Tibial artery (tissue), 4 donors: ENCODE measurements at regions not wholly inside any gene's neighbourhood (a gene's known extent, or its start where the extent isn't known, plus 50 kb on each side); places are given as distances from the start of the nearest gene placed in this dataset.

Experiments
- DNase-seq, 2 donors: peaks; one replicate each; pipeline ENCODE4 v3.0.0-alpha.2; 2019
- H3K27ac ChIP-seq, 2 donors: fragments of 200-600 bp; sonication (generic) in 1 of 2; 1 replicate in 1 of 2; 2 replicates in 1 of 2; pipeline ENCODE4 v1.5.1; 2018 to 2019; ENCODE audit warnings: mild to moderate bottlenecking in 1 of 2
- H3K27me3 ChIP-seq, 2 donors: fragments of 200-600 bp; sonication (generic) in 1 of 2; one replicate each; pipeline versions ENCODE4 v1.5.1 to v1.6.0; 2016 to 2019
- H3K36me3 ChIP-seq, 3 donors: fragments of 200-600 bp; sonication (generic) in 2 of 3; one replicate each; pipeline ENCODE4 v1.5.1; 2016 to 2019; ENCODE audit warnings: mild to moderate bottlenecking in 2 of 3
- H3K4me1 ChIP-seq, 4 donors: fragments of 200-600 bp; sonication (generic) in 2 of 4; 1 replicate in 3 of 4; 2 replicates in 1 of 4; pipeline ENCODE4 v1.5.1; 2016 to 2019
- H3K4me3 ChIP-seq, 2 donors: fragments of 200-600 bp; sonication (generic) in 1 of 2; 1 replicate in 1 of 2; 2 replicates in 1 of 2; pipeline ENCODE4 v1.5.1; 2018 to 2019; ENCODE audit warnings: mild to moderate bottlenecking in 2 of 2
- H3K9me3 ChIP-seq, 3 donors: fragments of 200-600 bp; sonication (generic) in 1 of 3; one replicate each; pipeline ENCODE4 v1.5.1; 2016 to 2019
- intact Hi-C: fragments of 100-400 bp; cut with DNase I; formaldehyde crosslinking; loops from one replicate; pipeline ENCODE4 v1.15.0; 2023; ENCODE audit warnings: low total_unique reads
- TF ChIP-seq, protein P1 (sequence below), 2 experiments: fragments of 200-600 bp in 1 of 2; fragments of 450-650 bp in 1 of 2; IDR thresholded peaks; one replicate each; pipeline ENCODE4 v1.5.1; 2017 to 2019; ENCODE audit warnings: antibody characterized with exemption in 2 of 2, mild to moderate bottlenecking in 1 of 2, moderate library complexity in 1 of 2

DNA sequence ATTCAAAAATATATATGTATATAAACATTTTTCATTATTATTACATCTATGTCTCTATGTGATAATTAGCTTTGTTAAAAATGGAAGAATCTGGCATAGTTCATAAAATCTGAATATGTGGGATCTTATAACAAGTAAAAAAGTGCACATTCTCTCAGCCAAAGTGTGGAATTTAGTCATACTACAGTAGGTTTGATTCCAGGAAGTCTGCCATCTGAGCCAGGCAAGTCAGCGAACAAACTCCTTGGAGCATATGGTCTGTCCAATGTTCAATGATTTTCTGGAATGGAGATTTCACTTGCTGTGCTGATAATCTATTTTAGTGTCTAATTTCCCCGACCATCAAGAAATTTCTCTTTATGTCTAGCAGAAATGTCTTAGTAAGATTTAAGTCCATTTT, 1033.2 kb upstream of the NXPH2 start:
- Histone ChIP-seq H3K27ac (no peak overlapping the region), H3K9me3 (no peaks in the 10 kb centered on the region), H3K4me1 (no peaks in the 10 kb centered on the region), H3K4me3 (no peak overlapping the region), H3K27me3 (no peaks in the 10 kb centered on the region), H3K36me3 (no peaks in the 10 kb centered on the region)
- DNase-seq = no peak
- TF ChIP-seq, protein P1, sequence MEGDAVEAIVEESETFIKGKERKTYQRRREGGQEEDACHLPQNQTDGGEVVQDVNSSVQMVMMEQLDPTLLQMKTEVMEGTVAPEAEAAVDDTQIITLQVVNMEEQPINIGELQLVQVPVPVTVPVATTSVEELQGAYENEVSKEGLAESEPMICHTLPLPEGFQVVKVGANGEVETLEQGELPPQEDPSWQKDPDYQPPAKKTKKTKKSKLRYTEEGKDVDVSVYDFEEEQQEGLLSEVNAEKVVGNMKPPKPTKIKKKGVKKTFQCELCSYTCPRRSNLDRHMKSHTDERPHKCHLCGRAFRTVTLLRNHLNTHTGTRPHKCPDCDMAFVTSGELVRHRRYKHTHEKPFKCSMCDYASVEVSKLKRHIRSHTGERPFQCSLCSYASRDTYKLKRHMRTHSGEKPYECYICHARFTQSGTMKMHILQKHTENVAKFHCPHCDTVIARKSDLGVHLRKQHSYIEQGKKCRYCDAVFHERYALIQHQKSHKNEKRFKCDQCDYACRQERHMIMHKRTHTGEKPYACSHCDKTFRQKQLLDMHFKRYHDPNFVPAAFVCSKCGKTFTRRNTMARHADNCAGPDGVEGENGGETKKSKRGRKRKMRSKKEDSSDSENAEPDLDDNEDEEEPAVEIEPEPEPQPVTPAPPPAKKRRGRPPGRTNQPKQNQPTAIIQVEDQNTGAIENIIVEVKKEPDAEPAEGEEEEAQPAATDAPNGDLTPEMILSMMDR (IDR thresholded peaks at IDR 0.05) = no peak
- intact Hi-C loops = no loop called here

DNA sequence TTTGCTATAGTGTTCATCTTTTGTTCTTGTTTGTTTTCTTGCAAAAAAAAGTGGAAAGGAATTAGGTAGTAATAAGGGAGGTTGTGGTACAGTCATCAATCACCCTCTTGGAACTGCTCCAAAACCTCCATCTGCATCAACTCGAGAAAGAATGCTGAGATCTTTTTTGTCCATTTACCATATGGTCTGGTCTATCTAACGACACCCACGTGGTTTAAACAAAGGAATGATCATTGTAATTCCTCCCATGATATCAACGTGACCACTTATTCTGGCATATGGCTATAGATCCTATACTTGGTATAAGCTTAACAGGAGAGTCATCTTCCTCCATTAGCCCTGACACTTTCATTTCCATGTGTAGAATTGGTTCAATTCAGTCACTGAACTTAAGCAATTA, 1025.3 kb upstream of the NXPH2 start:
- no peak overlapping the region for H3K27ac ChIP-seq
- TF ChIP-seq, protein P1 (IDR thresholded peaks at IDR 0.05) = no peak
- no peaks in the 10 kb centered on the region for H3K4me1 ChIP-seq
- H3K36me3 ChIP-seq = no peaks in the 10 kb centered on the region
- intact Hi-C loops = no loop called here
- no peaks in the 10 kb centered on the region for H3K27me3 ChIP-seq
- H3K4me3 ChIP-seq = no peak overlapping the region
- no peaks in the 10 kb centered on the region for H3K9me3 ChIP-seq
- DNase-seq = no peak

DNA sequence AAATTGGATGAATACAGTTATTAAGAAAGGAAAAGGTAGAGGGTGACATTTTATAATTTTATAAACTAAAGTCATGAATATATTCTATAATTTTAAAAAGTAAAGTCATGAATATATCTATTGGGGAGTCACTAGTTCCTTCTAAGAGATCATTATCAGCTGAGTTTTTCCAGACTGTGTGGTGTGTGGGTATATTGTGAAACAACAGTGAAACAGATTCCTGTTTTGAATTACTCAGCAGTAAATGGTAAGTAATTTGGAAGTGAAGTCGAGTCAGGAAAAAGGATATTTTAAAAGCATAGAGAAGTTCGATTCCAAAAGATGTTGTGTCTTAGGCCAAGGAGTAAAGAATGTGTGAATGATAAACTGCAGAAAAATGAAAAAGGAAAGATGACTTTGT, 1018.2 kb upstream of the NXPH2 start:
- H3K36me3 ChIP-seq = no peaks in the 10 kb centered on the region

DNA sequence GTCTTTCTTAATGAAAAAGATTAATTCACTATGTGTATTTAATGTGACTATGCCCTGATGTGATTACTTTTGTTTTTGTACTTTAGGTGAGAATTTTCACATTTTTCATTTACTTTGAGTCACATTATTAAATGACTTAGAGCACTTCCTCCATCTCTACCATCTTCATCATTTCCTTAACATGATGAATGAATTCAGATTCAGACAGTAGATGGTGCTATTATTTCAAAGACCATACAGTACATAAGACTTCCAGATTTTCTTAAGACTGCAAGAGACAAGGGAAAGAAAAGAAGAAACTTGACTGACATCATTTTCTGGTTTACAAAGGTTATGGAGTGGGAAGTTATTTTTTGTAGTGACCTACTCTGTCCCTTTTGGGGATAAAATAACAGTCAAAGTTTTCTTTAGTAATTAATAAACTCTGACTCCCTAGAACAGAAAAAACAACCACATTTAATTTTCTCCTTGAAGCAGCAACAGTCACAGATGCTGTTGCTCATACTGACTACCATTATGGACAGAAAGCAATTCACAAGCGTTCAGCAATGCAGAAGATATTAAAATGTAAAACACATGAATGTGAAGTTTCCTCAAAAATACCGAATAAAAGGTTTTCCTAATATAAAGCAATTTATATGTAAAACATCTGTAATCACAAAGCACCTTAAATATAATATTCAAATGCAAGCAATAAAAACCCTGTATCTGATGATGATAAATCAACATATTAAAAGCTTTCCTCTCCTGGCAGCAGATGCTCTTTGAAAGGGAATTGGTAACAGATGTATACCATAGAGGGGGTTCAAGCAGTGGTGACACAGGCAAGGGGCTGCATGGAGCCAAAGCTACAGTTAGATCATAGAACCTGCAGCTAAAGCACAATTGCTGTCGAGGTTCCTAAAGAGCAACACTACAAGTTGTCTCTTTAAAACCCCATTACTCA, 1010.9 kb upstream of the NXPH2 start:
- no peaks in the 10 kb centered on the region for H3K36me3 ChIP-seq
- no peak overlapping the region for H3K4me3 ChIP-seq
- H3K4me1 ChIP-seq = no peaks in the 10 kb centered on the region
- DNase-seq = no peak
- TF ChIP-seq, protein P1 (IDR thresholded peaks at IDR 0.05) = no peak
- H3K9me3 ChIP-seq = no peaks in the 10 kb centered on the region
- no peak overlapping the region for H3K27ac ChIP-seq
- H3K27me3 ChIP-seq = no peaks in the 10 kb centered on the region
- intact Hi-C loops = loop anchor here (5.0 kb wide), 1 partner anchor 1071 kb away; no protein-coding TSS in a partner anchor

More for the DNA sequence above, 1018.2 kb upstream of the NXPH2 start:
- TF ChIP-seq, protein P1 (IDR thresholded peaks at IDR 0.05) = no peak
- Histone ChIP-seq H3K4me3 (no peak overlapping the region), H3K27me3 (no peaks in the 10 kb centered on the region), H3K9me3 (no peaks in the 10 kb centered on the region), H3K27ac (no peak overlapping the region), H3K4me1 (no peaks in the 10 kb centered on the region)
- DNase-seq = no peak
- intact Hi-C loops = no loop called here

DNA sequence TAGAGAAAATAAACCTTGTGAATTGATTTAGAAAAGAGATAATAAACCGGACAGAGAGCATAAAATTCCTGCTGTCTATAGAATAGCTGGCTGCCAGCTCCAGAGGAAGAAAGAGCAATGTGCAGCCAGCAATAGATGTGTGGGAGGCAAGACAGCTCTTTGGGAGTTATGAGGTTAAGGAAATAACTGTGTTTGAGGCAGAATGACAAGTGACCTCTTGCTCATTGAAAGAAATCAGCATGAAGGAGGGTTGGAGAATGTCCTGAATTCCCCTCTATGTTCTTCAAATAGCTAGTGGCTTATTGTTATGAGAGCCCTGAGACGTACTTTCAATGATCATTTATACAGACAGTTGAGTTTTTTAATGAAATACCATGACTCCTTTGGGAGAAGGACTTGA, 1009.9 kb upstream of the NXPH2 start:
- no peak overlapping the region for H3K27ac ChIP-seq

More for the DNA sequence above, 1009.9 kb upstream of the NXPH2 start:
- TF ChIP-seq, protein P1 (IDR thresholded peaks at IDR 0.05) = no peak
- no peak for DNase-seq
- intact Hi-C loops = loop anchor here (5.0 kb wide), 1 partner anchor 1072 kb away; no protein-coding TSS in a partner anchor
- Histone ChIP-seq H3K4me3 (no peak overlapping the region), H3K36me3 (no peaks in the 10 kb centered on the region), H3K27me3 (no peaks in the 10 kb centered on the region), H3K9me3 (no peaks in the 10 kb centered on the region), H3K4me1 (no peaks in the 10 kb centered on the region)
